MM.1S (cell line): ENCODE measurements at regions not wholly inside any gene's neighbourhood (a gene's known extent, or its start where the extent isn't known, plus 50 kb on each side); places are given as distances from the start of the nearest gene placed in this dataset.

Source experiments
- DNase-seq: peaks from one replicate; pipeline ENCODE4 v3.0.0-alpha.2; 2015
- H2AFZ ChIP-seq: fragments of 300-600 bp; sonication (generic); 2 replicates; pipeline ENCODE4 v1.6.0; 2016; ENCODE audit warnings: antibody characterized with exemption, low read length
- H3F3A ChIP-seq: fragments of 300-600 bp; sonication (generic); 2 replicates; pipeline ENCODE4 v1.6.1; 2016; ENCODE audit warnings: mild to moderate bottlenecking, antibody characterized with exemption, low read length, moderate library complexity, mixed read lengths; ENCODE audit not compliant: insufficient read depth
- H3K27ac ChIP-seq: fragments of 300-600 bp; sonication (generic); 2 replicates; pipeline ENCODE4 v1.5.1; 2016; ENCODE audit warnings: mild to moderate bottlenecking, low read length
- H3K27me3 ChIP-seq: fragments of 300-600 bp; sonication (generic); replicated peaks from 2 replicates; pipeline ENCODE4 v1.6.0; 2016; ENCODE audit warnings: low read length; ENCODE audit not compliant: insufficient read depth
- H3K36me3 ChIP-seq: fragments of 300-600 bp; sonication (generic); replicated peaks from 2 replicates; pipeline ENCODE4 v1.6.1; 2016; ENCODE audit warnings: mild to moderate bottlenecking, low read length, mixed read lengths; ENCODE audit not compliant: insufficient read depth
- H3K4me1 ChIP-seq: fragments of 300-600 bp; sonication (generic); 2 replicates; pipeline ENCODE4 v1.6.1; 2016; ENCODE audit warnings: low read length, mixed read lengths
- H3K4me2 ChIP-seq: fragments of 300-600 bp; sonication (generic); 2 replicates; pipeline ENCODE4 v1.6.0; 2016; ENCODE audit warnings: low read depth, low read length
- H3K4me3 ChIP-seq: fragments of 300-600 bp; sonication (generic); 2 replicates; pipeline ENCODE4 v1.5.1; 2016; ENCODE audit warnings: low read length, mixed read lengths
- H3K79me2 ChIP-seq: fragments of 300-600 bp; sonication (generic); 2 replicates; pipeline ENCODE4 v1.6.1; 2016; ENCODE audit warnings: mixed run types, low read length, mixed read lengths
- H3K9ac ChIP-seq: fragments of 300-600 bp; sonication (generic); 2 replicates; pipeline ENCODE4 v1.6.1; 2016; ENCODE audit warnings: low read length, mixed read lengths
- H3K9me2 ChIP-seq: fragments of 300-600 bp; sonication (generic); replicated peaks from 2 replicates; pipeline ENCODE4 v1.6.1; 2016; ENCODE audit warnings: mild to moderate bottlenecking, low read length, mixed read lengths; ENCODE audit not compliant: insufficient read depth
- H3K9me3 ChIP-seq: fragments of 300-600 bp; sonication (generic); replicated peaks from 2 replicates; pipeline ENCODE4 v1.6.1; 2016; ENCODE audit warnings: mild to moderate bottlenecking, low read length, mixed read lengths; ENCODE audit not compliant: insufficient read depth
- H4K20me1 ChIP-seq: fragments of 300-600 bp; sonication (generic); 2 replicates; pipeline ENCODE4 v1.6.1; 2016; ENCODE audit warnings: mild to moderate bottlenecking, low read length, moderate library complexity, mixed read lengths; ENCODE audit not compliant: insufficient read depth
- EZH2 ChIP-seq: fragments of 300-600 bp; sonication (generic); optimal IDR thresholded peaks from 2 replicates; pipeline ENCODE3; 2017; ENCODE audit warnings: low read depth, mild to moderate bottlenecking, antibody characterized with exemption, low read length, mixed read lengths
- EZH2phosphoT487 ChIP-seq: fragments of 300-600 bp; sonication (generic); IDR thresholded peaks from 2 replicates; pipeline ENCODE4 v1.6.1; 2018; ENCODE audit warnings: antibody characterized with exemption, low read length
- TF ChIP-seq, protein P1 (sequence below): fragments of 300-600 bp; sonication (generic); IDR thresholded peaks from 2 replicates; pipeline ENCODE4 v1.5.1; 2016; ENCODE audit warnings: antibody characterized with exemption, low read length, mixed read lengths

- no peaks in the 10 kb centered on the region for H3K27me3 ChIP-seq
- H3K9me2 ChIP-seq, result no peaks in the 10 kb centered on the region
- H4K20me1 ChIP-seq, result no peaks in the 10 kb centered on the region
- no peaks in the 10 kb centered on the region for H3F3A ChIP-seq
- no peak for TF ChIP-seq EZH2
- no peaks in the 10 kb centered on the region for H3K4me1 ChIP-seq
- no peaks in the 10 kb centered on the region for H3K9me3 ChIP-seq
- H3K79me2 ChIP-seq, result no peaks in the 10 kb centered on the region
- no peak overlapping the region for H3K9ac ChIP-seq
- no peak overlapping the region for H3K4me3 ChIP-seq
- no peak overlapping the region for H2AFZ ChIP-seq
- H3K36me3 ChIP-seq, result no peaks in the 10 kb centered on the region
- H3K4me2 ChIP-seq, result no peak overlapping the region
- no peak overlapping the region for H3K27ac ChIP-seq
- DNase-seq, result no peak
Observed at GRCh38 chr9:99345942-99346341, 123.9 kb downstream of the SEC61B start.

DNA sequence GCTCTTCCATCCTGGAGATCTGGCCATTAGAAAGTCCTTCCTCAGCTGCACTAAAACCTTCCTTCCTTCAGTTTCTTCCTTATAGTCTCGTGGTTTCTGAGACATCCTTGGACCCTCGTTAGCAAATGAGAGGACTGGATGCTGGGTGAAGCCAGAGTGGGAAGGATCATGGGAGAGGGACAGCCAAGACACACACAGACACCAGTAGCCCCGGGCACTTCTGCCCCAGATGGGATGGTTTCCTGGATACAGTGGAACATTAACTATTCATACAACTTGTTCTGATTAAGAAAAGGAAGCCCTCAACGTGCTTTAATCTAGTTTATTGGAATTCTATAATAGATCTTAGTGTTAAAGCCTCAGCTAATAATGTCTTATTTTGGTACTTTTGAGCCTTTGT lies 125.5 kb downstream of the SEC61B start:
- Histone ChIP-seq H3K9me2 (no peaks in the 10 kb centered on the region), H3K9ac (no peak overlapping the region), H3K27ac (no peak overlapping the region), H3K79me2 (no peaks in the 10 kb centered on the region), H3F3A (no peaks in the 10 kb centered on the region), H4K20me1 (no peaks in the 10 kb centered on the region), H3K4me3 (no peak overlapping the region), H3K4me2 (no peak overlapping the region), H3K4me1 (no peaks in the 10 kb centered on the region), H3K36me3 (no peaks in the 10 kb centered on the region), H3K27me3 (no peaks in the 10 kb centered on the region), H3K9me3 (no peaks in the 10 kb centered on the region), H2AFZ (no peak overlapping the region)
- no peak for DNase-seq
- TF ChIP-seq, protein P1, sequence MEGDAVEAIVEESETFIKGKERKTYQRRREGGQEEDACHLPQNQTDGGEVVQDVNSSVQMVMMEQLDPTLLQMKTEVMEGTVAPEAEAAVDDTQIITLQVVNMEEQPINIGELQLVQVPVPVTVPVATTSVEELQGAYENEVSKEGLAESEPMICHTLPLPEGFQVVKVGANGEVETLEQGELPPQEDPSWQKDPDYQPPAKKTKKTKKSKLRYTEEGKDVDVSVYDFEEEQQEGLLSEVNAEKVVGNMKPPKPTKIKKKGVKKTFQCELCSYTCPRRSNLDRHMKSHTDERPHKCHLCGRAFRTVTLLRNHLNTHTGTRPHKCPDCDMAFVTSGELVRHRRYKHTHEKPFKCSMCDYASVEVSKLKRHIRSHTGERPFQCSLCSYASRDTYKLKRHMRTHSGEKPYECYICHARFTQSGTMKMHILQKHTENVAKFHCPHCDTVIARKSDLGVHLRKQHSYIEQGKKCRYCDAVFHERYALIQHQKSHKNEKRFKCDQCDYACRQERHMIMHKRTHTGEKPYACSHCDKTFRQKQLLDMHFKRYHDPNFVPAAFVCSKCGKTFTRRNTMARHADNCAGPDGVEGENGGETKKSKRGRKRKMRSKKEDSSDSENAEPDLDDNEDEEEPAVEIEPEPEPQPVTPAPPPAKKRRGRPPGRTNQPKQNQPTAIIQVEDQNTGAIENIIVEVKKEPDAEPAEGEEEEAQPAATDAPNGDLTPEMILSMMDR, result no peak
- TF ChIP-seq EZH2phosphoT487, result no peak
- TF ChIP-seq EZH2, result no peak

DNA sequence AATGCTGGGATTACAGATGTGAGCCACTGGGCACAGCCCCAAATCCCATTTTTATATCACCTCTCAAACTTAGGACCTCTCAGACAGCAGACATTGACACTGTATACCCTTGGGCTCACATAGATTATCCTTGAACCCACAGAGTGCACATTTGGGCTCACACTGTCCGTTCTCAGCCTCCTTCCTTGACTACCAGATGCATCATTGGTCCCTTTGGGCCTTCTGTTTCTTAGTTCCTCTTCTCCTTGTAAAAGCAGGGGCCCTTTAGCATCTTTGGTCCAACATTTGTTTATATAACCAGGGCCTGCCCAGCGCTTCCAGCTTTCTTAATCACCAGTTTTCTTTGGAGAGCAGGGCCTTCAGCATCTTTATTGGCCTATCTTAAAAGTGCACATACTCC lies 126.2 kb downstream of the SEC61B start:
- H3K9ac ChIP-seq, result no peak overlapping the region
- TF ChIP-seq EZH2phosphoT487, result no peak
- TF ChIP-seq EZH2, result no peak
- TF ChIP-seq, protein P1, result no peak
- no peaks in the 10 kb centered on the region for H3K27me3 ChIP-seq
- H2AFZ ChIP-seq, result no peak overlapping the region
- H3K4me1 ChIP-seq, result no peaks in the 10 kb centered on the region
- H3K9me3 ChIP-seq, result no peaks in the 10 kb centered on the region
- H3K36me3 ChIP-seq, result no peaks in the 10 kb centered on the region
- H3K9me2 ChIP-seq, result no peaks in the 10 kb centered on the region
- H3F3A ChIP-seq, result no peaks in the 10 kb centered on the region
- H3K4me3 ChIP-seq, result no peak overlapping the region
- H3K27ac ChIP-seq, result no peak overlapping the region
- H3K4me2 ChIP-seq, result no peak overlapping the region
- DNase-seq, result no peak
- no peaks in the 10 kb centered on the region for H3K79me2 ChIP-seq
- no peaks in the 10 kb centered on the region for H4K20me1 ChIP-seq

DNA sequence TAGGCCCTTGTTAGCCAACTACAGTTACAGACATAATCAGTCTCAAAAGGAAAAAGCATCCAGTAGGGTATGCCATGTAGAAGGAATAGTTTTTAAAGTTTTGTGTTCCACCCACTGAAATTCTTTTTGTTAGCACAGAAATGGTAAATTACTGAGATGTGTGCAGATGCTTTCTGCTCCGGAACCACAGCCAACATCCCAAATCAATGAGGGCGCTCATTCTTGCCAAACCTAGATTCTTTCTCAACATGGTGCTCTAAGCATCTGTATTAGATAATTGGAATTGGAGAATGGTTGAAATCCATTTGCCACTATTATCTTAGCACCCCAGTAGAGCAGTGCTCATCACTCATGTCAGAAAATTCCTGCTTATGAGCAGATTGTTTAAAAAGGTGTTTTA lies 127.8 kb downstream of the SEC61B start:
- no peak overlapping the region for H2AFZ ChIP-seq
- H3K27ac ChIP-seq, result no peak overlapping the region
- TF ChIP-seq EZH2phosphoT487, result no peak
- TF ChIP-seq, protein P1, result no peak
- TF ChIP-seq EZH2, result no peak
- no peaks in the 10 kb centered on the region for H3K79me2 ChIP-seq
- no peak overlapping the region for H3K4me3 ChIP-seq
- H3K9me3 ChIP-seq, result no peaks in the 10 kb centered on the region
- H4K20me1 ChIP-seq, result no peaks in the 10 kb centered on the region
- no peaks in the 10 kb centered on the region for H3K9me2 ChIP-seq
- no peak overlapping the region for H3K9ac ChIP-seq
- H3K36me3 ChIP-seq, result no peaks in the 10 kb centered on the region
- H3F3A ChIP-seq, result no peaks in the 10 kb centered on the region
- DNase-seq, result no peak
- H3K4me2 ChIP-seq, result no peak overlapping the region
- no peaks in the 10 kb centered on the region for H3K4me1 ChIP-seq
- no peaks in the 10 kb centered on the region for H3K27me3 ChIP-seq
